Astrocyte (in vitro differentiated cells and primary cell): ENCODE measurements at regions not wholly inside any gene's neighbourhood (a gene's known extent, or its start where the extent isn't known, plus 50 kb on each side); places are given as distances from the start of the nearest gene placed in this dataset.

Experiments used
- EZH2 ChIP-seq: IDR thresholded peaks from 2 replicates; pipeline ENCODE4 v1.6.1; 2012; ENCODE audit warnings: mild to moderate bottlenecking, low read length, inconsistent platforms; ENCODE audit not compliant: insufficient read depth
- TF ChIP-seq, protein P1 (sequence below): IDR thresholded peaks from 2 replicates; pipeline ENCODE4 v1.5.1; 2011; ENCODE audit warnings: low read depth, mild to moderate bottlenecking, inconsistent platforms, low read length, moderate library complexity; ENCODE audit not compliant: insufficient read depth

DNA sequence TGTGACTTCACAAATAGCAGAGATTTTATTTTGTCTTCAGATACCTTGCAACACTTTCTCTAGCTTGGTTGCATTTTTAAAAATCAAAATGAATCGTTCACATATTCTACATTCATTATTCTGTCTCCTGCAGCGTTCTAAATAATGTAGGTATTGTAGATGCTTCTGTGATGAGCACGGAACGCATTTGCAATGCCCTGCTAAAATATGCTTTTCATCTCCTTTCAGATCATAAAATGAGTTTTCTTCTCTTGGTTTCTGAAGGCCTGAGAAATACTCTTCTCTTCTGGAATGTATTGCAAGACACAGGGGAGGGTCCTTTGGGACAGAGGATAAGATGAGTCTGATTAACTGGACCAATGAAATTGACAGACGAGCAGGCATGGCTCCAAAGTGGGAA lies 390.7 kb downstream of the PREX1 start:
- TF ChIP-seq, protein P1, sequence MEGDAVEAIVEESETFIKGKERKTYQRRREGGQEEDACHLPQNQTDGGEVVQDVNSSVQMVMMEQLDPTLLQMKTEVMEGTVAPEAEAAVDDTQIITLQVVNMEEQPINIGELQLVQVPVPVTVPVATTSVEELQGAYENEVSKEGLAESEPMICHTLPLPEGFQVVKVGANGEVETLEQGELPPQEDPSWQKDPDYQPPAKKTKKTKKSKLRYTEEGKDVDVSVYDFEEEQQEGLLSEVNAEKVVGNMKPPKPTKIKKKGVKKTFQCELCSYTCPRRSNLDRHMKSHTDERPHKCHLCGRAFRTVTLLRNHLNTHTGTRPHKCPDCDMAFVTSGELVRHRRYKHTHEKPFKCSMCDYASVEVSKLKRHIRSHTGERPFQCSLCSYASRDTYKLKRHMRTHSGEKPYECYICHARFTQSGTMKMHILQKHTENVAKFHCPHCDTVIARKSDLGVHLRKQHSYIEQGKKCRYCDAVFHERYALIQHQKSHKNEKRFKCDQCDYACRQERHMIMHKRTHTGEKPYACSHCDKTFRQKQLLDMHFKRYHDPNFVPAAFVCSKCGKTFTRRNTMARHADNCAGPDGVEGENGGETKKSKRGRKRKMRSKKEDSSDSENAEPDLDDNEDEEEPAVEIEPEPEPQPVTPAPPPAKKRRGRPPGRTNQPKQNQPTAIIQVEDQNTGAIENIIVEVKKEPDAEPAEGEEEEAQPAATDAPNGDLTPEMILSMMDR: no peak
- TF ChIP-seq EZH2: no peak
